ENCODE measurements at regions not wholly inside any gene's neighbourhood (a gene's known extent, or its start where the extent isn't known, plus 50 kb on each side); places are given as distances from the start of the nearest gene placed in this dataset.

- no peak for ATAC-seq
- intact Hi-C loops (cut with DNase I, micrococcal nuclease): no loop called here
Measured at GRCh38 chr4:141448490-141448889, 187.9 kb upstream of the IL15 start.

GRCh38 chr4:141449927-141450326 is 186.5 kb upstream of the IL15 start:
- H3K9me3 ChIP-seq: no peaks in the 10 kb centered on the region

More at GRCh38 chr4:141448490-141448889, 187.9 kb upstream of the IL15 start:
- Histone ChIP-seq H3K4me3 (no peak overlapping the region), H3K4me1 (ENCODE audit: low read depth) (no peaks in the 10 kb centered on the region), H3K9me3 (no peaks in the 10 kb centered on the region), H3K36me3 (ENCODE audit: low read depth) (no peaks in the 10 kb centered on the region)
- TF ChIP-seq CTCF (IDR thresholded peaks at IDR 0.05): no peak
- DNase-seq: no peak

GRCh38 chr4:141455651-141456050 is 180.7 kb upstream of the IL15 start:
- intact Hi-C loops (cut with DNase I, micrococcal nuclease): no loop called here
- TF ChIP-seq CTCF (IDR thresholded peaks at IDR 0.05): no peak
- Histone ChIP-seq H3K36me3 (ENCODE audit: low read depth) (no peaks in the 10 kb centered on the region), H3K4me1 (ENCODE audit: low read depth) (no peaks in the 10 kb centered on the region), H3K9me3 (no peaks in the 10 kb centered on the region), H3K4me3 (no peak overlapping the region)
- DNase-seq: no peak
- ATAC-seq: no peak

More at GRCh38 chr4:141449927-141450326, 186.5 kb upstream of the IL15 start:
- intact Hi-C loops (cut with DNase I, micrococcal nuclease): no loop called here
- DNase-seq (no peak), ATAC-seq (no peak)
- Histone ChIP-seq H3K36me3 (ENCODE audit: low read depth) (no peaks in the 10 kb centered on the region), H3K4me3 (no peak overlapping the region), H3K4me1 (ENCODE audit: low read depth) (no peaks in the 10 kb centered on the region)
- no peak for TF ChIP-seq CTCF (IDR thresholded peaks at IDR 0.05)

- Histone ChIP-seq H3K9me3 (no peaks in the 10 kb centered on the region), H3K4me3 (no peak overlapping the region), H3K4me1 (ENCODE audit: low read depth) (no peaks in the 10 kb centered on the region), H3K36me3 (ENCODE audit: low read depth) (no peaks in the 10 kb centered on the region)
- ATAC-seq (no peak), DNase-seq (no peak)
- intact Hi-C loops (cut with DNase I, micrococcal nuclease): no loop called here
- TF ChIP-seq CTCF (IDR thresholded peaks at IDR 0.05): no peak
Measured at GRCh38 chr4:141457653-141458052, 178.7 kb upstream of the IL15 start.

- ATAC-seq: no peak
- no peak for TF ChIP-seq CTCF (IDR thresholded peaks at IDR 0.05)
- H3K4me1 ChIP-seq (ENCODE audit: low read depth): no peaks in the 10 kb centered on the region
Measured at GRCh38 chr4:141458501-141458900, 177.9 kb upstream of the IL15 start.

GRCh38 chr4:141459020-141459419 is 177.4 kb upstream of the IL15 start:
- intact Hi-C loops (cut with DNase I, micrococcal nuclease): no loop called here
- Histone ChIP-seq H3K4me3 (no peak overlapping the region), H3K4me1 (ENCODE audit: low read depth) (no peaks in the 10 kb centered on the region), H3K9me3 (no peaks in the 10 kb centered on the region), H3K36me3 (ENCODE audit: low read depth) (no peaks in the 10 kb centered on the region)
- ATAC-seq (no peak), DNase-seq (no peak)
- no peak for TF ChIP-seq CTCF (IDR thresholded peaks at IDR 0.05)

More at GRCh38 chr4:141458501-141458900, 177.9 kb upstream of the IL15 start:
- Histone ChIP-seq H3K4me3 (no peak overlapping the region), H3K9me3 (no peaks in the 10 kb centered on the region), H3K36me3 (ENCODE audit: low read depth) (no peaks in the 10 kb centered on the region)
- intact Hi-C loops (cut with DNase I, micrococcal nuclease): no loop called here
- no peak for DNase-seq
